Esophagus muscularis mucosa (tissue), 3 donors: ENCODE measurements at regions not wholly inside any gene's neighbourhood (a gene's known extent, or its start where the extent isn't known, plus 50 kb on each side); places are given as distances from the start of the nearest gene placed in this dataset.

Experiments used
- CTCF ChIP-seq, 3 experiments: fragments of 200-600 bp in 2 of 3; fragments of 450-650 bp in 1 of 3; sonication (generic) in 2 of 3; IDR thresholded peaks; one replicate each; pipeline ENCODE4 v1.5.1; 2017 to 2019; ENCODE audit warnings: antibody characterized with exemption in 3 of 3, mild to moderate bottlenecking in 2 of 3, moderate library complexity in 1 of 3
- EP300 ChIP-seq: sonication (generic); formaldehyde crosslinking; IDR thresholded peaks from one replicate; pipeline ENCODE4 v1.6.1; 2017; ENCODE audit warnings: antibody characterized with exemption

GRCh38 chr4:17188125-17188524, 289.7 kb upstream of the LDB2 start:
- TF ChIP-seq CTCF (IDR thresholded peaks at IDR 0.05) (no peak), EP300 (no peak)
